ENCODE measurements at regions not wholly inside any gene's neighbourhood (a gene's known extent, or its start where the extent isn't known, plus 50 kb on each side); places are given as distances from the start of the nearest gene placed in this dataset.

DNA sequence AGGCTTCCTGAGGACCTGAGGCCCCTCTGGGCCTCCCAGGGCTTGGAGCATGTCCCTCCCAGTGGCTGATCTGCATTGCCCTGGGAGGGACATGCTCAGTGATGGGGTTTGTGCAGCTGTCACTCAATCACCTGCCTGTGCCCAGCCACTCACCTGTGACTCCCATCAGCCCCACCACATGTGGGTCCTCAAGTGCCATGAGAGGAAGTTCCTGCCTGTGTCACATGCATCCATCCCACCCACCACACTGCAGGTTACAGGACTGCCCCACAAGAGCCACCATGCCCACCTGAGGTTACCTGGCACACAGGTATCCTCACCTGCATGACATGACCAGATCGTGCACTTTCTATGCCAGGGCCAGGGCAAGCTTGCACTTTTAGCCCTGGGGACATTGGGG lies 80.0 kb downstream of the SCGB2B2 start:
- POLR2A ChIA-PET, result no interaction called here
- no peaks in the 10 kb centered on the region for H4K20me1 ChIP-seq (ENCODE audit: insufficient read depth)
- no peaks in the 10 kb centered on the region for H3K36me3 ChIP-seq (replicated peaks in 1 of 2; ENCODE audit: control insufficient read depth in 1 of 2, insufficient read depth in 2 of 2, low read length in 1 of 2)
- H3K9me2 ChIP-seq, result no peaks in the 10 kb centered on the region
- no peaks in the 10 kb centered on the region for H3K79me2 ChIP-seq (ENCODE audit: insufficient read depth)
- no peak overlapping the region for H3K4me2 ChIP-seq
- H3K4me1 ChIP-seq (ENCODE audit: control insufficient read depth in 1 of 2, insufficient read depth in 2 of 2, low read depth in 1 of 2, low read length in 1 of 2), result no peaks in the 10 kb centered on the region; a peak in 1 of 4 replicates
- H3K27me3 ChIP-seq (ENCODE audit: insufficient read depth), result no peaks in the 10 kb centered on the region
- whole genome bisulfite sequencing (ENCODE audit: low lambda C conversion rate), result 14% methylated on average over 1 of the region's 1 CpG
- no peaks in the 10 kb centered on the region for H3K9me3 ChIP-seq
- CTCF ChIA-PET, result no interaction called here
- no peak overlapping the region for H2AFZ ChIP-seq (ENCODE audit: low read depth)
- H3K27ac ChIP-seq (ENCODE audit: low read depth in 2 of 2, low read length in 1 of 2), result no peak overlapping the region
- TF ChIP-seq POLR2AphosphoS5 (IDR thresholded peaks at IDR 0.05; ENCODE audit: low read depth, low read length) (no peak), JUND (IDR thresholded peaks at IDR 0.05) (no peak), CTCF (IDR thresholded peaks at IDR 0.05) (no peak)
- TF ChIP-seq, protein P1, sequence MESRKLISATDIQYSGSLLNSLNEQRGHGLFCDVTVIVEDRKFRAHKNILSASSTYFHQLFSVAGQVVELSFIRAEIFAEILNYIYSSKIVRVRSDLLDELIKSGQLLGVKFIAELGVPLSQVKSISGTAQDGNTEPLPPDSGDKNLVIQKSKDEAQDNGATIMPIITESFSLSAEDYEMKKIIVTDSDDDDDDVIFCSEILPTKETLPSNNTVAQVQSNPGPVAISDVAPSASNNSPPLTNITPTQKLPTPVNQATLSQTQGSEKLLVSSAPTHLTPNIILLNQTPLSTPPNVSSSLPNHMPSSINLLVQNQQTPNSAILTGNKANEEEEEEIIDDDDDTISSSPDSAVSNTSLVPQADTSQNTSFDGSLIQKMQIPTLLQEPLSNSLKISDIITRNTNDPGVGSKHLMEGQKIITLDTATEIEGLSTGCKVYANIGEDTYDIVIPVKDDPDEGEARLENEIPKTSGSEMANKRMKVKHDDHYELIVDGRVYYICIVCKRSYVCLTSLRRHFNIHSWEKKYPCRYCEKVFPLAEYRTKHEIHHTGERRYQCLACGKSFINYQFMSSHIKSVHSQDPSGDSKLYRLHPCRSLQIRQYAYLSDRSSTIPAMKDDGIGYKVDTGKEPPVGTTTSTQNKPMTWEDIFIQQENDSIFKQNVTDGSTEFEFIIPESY (IDR thresholded peaks at IDR 0.05; ENCODE audit: borderline replicate concordance, low read depth), result no peak
- DNase-seq, result no peak
- H3F3A ChIP-seq (replicated peaks; ENCODE audit: insufficient read depth), result no peaks in the 10 kb centered on the region
- H3K9ac ChIP-seq, result no peak overlapping the region
- H3K4me3 ChIP-seq (ENCODE audit: low read depth in 2 of 2, low read length in 1 of 2), result no peak overlapping the region

GRCh38 chr19:34596115-34596514 lies 80.8 kb downstream of the SCGB2B2 start:
- 60% methylated on average over 10 of the region's 13 CpGs for WGBS (ENCODE audit: low lambda C conversion rate)
- no peak overlapping the region for H3K4me2 ChIP-seq
- H3K79me2 ChIP-seq (ENCODE audit: insufficient read depth), result no peaks in the 10 kb centered on the region
- H3K4me3 ChIP-seq (ENCODE audit: low read depth in 2 of 2, low read length in 1 of 2), result no peak overlapping the region
- no peak overlapping the region for H3K27ac ChIP-seq (ENCODE audit: low read depth in 2 of 2, low read length in 1 of 2)
- no peaks in the 10 kb centered on the region; a peak in 1 of 4 replicates for H3K4me1 ChIP-seq (ENCODE audit: control insufficient read depth in 1 of 2, insufficient read depth in 2 of 2, low read depth in 1 of 2, low read length in 1 of 2)
- no peaks in the 10 kb centered on the region for H3F3A ChIP-seq (replicated peaks; ENCODE audit: insufficient read depth)
- no peaks in the 10 kb centered on the region for H3K36me3 ChIP-seq (replicated peaks in 1 of 2; ENCODE audit: control insufficient read depth in 1 of 2, insufficient read depth in 2 of 2, low read length in 1 of 2)
- H3K9me2 ChIP-seq, result no peaks in the 10 kb centered on the region
- no peak for DNase-seq
- H3K9ac ChIP-seq, result no peak overlapping the region
- no peak overlapping the region for H2AFZ ChIP-seq (ENCODE audit: low read depth)
- no peaks in the 10 kb centered on the region for H4K20me1 ChIP-seq (ENCODE audit: insufficient read depth)
- ChIA-PET POLR2A (no interaction called here), CTCF (no interaction called here)
- H3K27me3 ChIP-seq (ENCODE audit: insufficient read depth), result no peaks in the 10 kb centered on the region
- no peaks in the 10 kb centered on the region for H3K9me3 ChIP-seq
- no peak for TF ChIP-seq EZH2phosphoT487 (IDR thresholded peaks at IDR 0.05; ENCODE audit: borderline replicate concordance, low read depth)
- TF ChIP-seq MXI1 (IDR thresholded peaks at IDR 0.05; ENCODE audit: low read depth, low read length), result no peak
- TF ChIP-seq USF1 (IDR thresholded peaks at IDR 0.05; ENCODE audit: borderline replicate concordance, low read depth), result no peak
- no peak for TF ChIP-seq RXRA (IDR thresholded peaks at IDR 0.05; ENCODE audit: borderline replicate concordance, low read depth)
- TF ChIP-seq TAF1 (IDR thresholded peaks at IDR 0.05; ENCODE audit: borderline replicate concordance, low read depth, low read length), result no peak
- TF ChIP-seq, protein P2, sequence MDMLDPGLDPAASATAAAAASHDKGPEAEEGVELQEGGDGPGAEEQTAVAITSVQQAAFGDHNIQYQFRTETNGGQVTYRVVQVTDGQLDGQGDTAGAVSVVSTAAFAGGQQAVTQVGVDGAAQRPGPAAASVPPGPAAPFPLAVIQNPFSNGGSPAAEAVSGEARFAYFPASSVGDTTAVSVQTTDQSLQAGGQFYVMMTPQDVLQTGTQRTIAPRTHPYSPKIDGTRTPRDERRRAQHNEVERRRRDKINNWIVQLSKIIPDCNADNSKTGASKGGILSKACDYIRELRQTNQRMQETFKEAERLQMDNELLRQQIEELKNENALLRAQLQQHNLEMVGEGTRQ (IDR thresholded peaks at IDR 0.05; ENCODE audit: borderline replicate concordance, low read depth, low read length), result no peak
- no peak for TF ChIP-seq NFIC (IDR thresholded peaks at IDR 0.05; ENCODE audit: borderline replicate concordance)
- TF ChIP-seq, protein P1 (IDR thresholded peaks at IDR 0.05; ENCODE audit: borderline replicate concordance, low read depth), result no peak
- no peak for TF ChIP-seq YY1 (IDR thresholded peaks at IDR 0.05; ENCODE audit: low read depth)
- no peak for TF ChIP-seq ELF1 (IDR thresholded peaks at IDR 0.05)
- TF ChIP-seq RCOR1 (IDR thresholded peaks at IDR 0.05; ENCODE audit: low read length), result no peak
- TF ChIP-seq FOSL2 (IDR thresholded peaks at IDR 0.05; ENCODE audit: borderline replicate concordance, low read depth), result no peak
- TF ChIP-seq RAD21 (IDR thresholded peaks at IDR 0.05; ENCODE audit: low read length), result no peak
- no peak for TF ChIP-seq MEF2A (IDR thresholded peaks at IDR 0.05; ENCODE audit: borderline replicate concordance, low read depth)
